NCI-H1417 (cell line): ENCODE measurements at regions not wholly inside any gene's neighbourhood (a gene's known extent, or its start where the extent isn't known, plus 50 kb on each side); places are given as distances from the start of the nearest gene placed in this dataset.
"Not testable (repeated sequence)": the region's sequence is repeated elsewhere in the genome, so short reads cannot be mapped to it uniquely, and the experiment has no call there.

ENCODE experiments used
- DNase-seq, 3 experiments: peaks; one replicate each; lab custom pipeline; 2025; lab: John Stamatoyannopoulos, UW

GRCh38 chr6:10128721-10129120 is 286.2 kb downstream of the TFAP2A start:
- no peak for DNase-seq

GRCh38 chr6:10122164-10122563 is 292.7 kb downstream of the TFAP2A start:
- no peak for DNase-seq

- no peak for DNase-seq
Measured at GRCh38 chr6:10112871-10113549, 301.9 kb downstream of the TFAP2A start.

GRCh38 chr6:10111975-10112374 is 302.9 kb downstream of the TFAP2A start:
- DNase-seq, result no peak

GRCh38 chr6:10101551-10102252 is 313.2 kb downstream of the TFAP2A start:
- DNase-seq, result peak in 1 of 3 experiments; percentile 67

GRCh38 chr6:10099529-10100140 is 315.2 kb downstream of the TFAP2A start:
- DNase-seq, result no peak

- DNase-seq, result peak; percentile 65 to 86 (median 73)
Measured at GRCh38 chr6:10098756-10099528, 315.9 kb downstream of the TFAP2A start.

- DNase-seq, result no peak
Measured at GRCh38 chr6:10093282-10093681, 321.6 kb downstream of the TFAP2A start.

- DNase-seq, result peak in 1 of 3 experiments; percentile 6
Measured at GRCh38 chr6:10084111-10084986, 330.5 kb downstream of the TFAP2A start.

- DNase-seq, result no peak
Measured at GRCh38 chr6:10082385-10082784, 332.5 kb downstream of the TFAP2A start.

- no peak for DNase-seq
Measured at GRCh38 chr6:10081957-10082356, 332.9 kb downstream of the TFAP2A start.

- DNase-seq, result no peak
Measured at GRCh38 chr6:10081075-10081474, 333.8 kb downstream of the TFAP2A start.

GRCh38 chr6:10080561-10080960 is 334.3 kb downstream of the TFAP2A start:
- DNase-seq, result no peak

GRCh38 chr6:10078581-10078980 is 336.3 kb downstream of the TFAP2A start:
- no peak for DNase-seq

GRCh38 chr6:10074726-10075125 is 340.1 kb downstream of the TFAP2A start:
- DNase-seq, result not testable (repeated sequence)

GRCh38 chr6:10073341-10073740 is 341.5 kb downstream of the TFAP2A start:
- DNase-seq, result no peak

- DNase-seq, result no peak
Measured at GRCh38 chr6:10071631-10072220, 343.1 kb downstream of the TFAP2A start.

- DNase-seq, result no peak
Measured at GRCh38 chr6:10060004-10060403, 354.9 kb downstream of the TFAP2A start.

- no peak for DNase-seq
Measured at GRCh38 chr6:10054672-10055071, 360.2 kb downstream of the TFAP2A start.

GRCh38 chr6:10051283-10051682 is 363.6 kb downstream of the TFAP2A start:
- DNase-seq, result no peak
